Activated CD4-positive, alpha-beta T cell treated with anti-CD3 and anti-CD28 coated beads, Interleukin-2, amount 50 U/mL, for 1 hour (primary cell): ENCODE measurements at regions not wholly inside any gene's neighbourhood (a gene's known extent, or its start where the extent isn't known, plus 50 kb on each side); places are given as distances from the start of the nearest gene placed in this dataset.
"Not testable (repeated sequence)": the region's sequence is repeated elsewhere in the genome, so short reads cannot be mapped to it uniquely, and the experiment has no call there.

Experiments
- DNase-seq: peaks from one replicate; pipeline ENCODE4 v3.0.0-alpha.2; 2020

DNA sequence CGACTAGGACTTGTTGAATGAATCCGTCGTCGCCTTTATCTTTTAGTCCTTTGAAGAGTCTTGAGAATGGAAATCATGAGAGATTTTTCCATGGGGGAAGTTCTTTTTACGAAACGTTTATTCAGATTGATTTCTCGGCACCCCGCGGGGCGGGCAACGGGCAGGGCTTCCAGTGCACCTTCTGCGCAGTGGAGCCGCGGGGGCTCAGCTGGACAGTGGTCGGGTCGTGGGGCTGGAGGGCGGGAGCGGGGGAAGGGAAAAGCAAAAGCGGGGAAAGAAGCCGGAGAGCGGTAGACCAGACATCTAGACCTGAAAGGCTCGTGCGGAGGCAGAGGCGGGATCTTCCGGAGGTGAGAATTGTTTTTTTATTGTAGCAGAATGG lies 103.0 kb downstream of the NBPF11 start:
- peak; percentile 27 for DNase-seq

GRCh38 chr1:148048423-148049114 lies 103.5 kb downstream of the NBPF11 start:
- DNase-seq, result not testable (repeated sequence)

DNA sequence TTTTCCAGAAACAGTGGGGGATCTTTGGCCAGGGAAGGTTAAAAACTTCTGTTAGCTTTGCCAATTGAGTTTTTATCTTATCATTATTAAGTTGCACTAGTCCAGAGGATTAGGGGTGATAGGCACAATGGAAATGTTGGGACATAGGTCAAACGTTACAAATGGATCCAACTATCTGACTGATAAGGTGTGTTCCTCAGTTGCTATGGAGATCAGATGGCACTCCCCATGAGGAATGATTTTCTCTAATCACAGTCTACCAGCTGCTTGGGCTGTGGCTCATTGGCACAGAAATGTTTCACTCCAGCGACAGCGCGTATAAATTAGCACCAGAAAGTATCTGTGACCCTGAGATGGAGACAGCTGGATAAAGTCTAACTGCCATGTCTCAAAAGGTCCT lies 106.2 kb downstream of the NBPF11 start:
- not testable (repeated sequence) for DNase-seq

GRCh38 chr1:148044495-148044894 lies 107.6 kb downstream of the NBPF11 start:
- not testable (repeated sequence) for DNase-seq
